GM19395 (cell line): ENCODE measurements at regions not wholly inside any gene's neighbourhood (a gene's known extent, or its start where the extent isn't known, plus 50 kb on each side); places are given as distances from the start of the nearest gene placed in this dataset.
"Not testable (repeated sequence)": the region's sequence is repeated elsewhere in the genome, so short reads cannot be mapped to it uniquely, and the experiment has no call there.

Experiments used
- ATAC-seq: cut with Tn5 transposase; IDR thresholded peaks from one replicate; pipeline ENCODE4 v1.9.1; 2021; ENCODE audit warnings: mild to moderate bottlenecking, moderate library complexity; ENCODE audit not compliant: unreplicated experiment

GRCh38 chr6:112846681-112847080 is 499.6 kb downstream of the RFPL4B start:
- ATAC-seq = no peak

DNA sequence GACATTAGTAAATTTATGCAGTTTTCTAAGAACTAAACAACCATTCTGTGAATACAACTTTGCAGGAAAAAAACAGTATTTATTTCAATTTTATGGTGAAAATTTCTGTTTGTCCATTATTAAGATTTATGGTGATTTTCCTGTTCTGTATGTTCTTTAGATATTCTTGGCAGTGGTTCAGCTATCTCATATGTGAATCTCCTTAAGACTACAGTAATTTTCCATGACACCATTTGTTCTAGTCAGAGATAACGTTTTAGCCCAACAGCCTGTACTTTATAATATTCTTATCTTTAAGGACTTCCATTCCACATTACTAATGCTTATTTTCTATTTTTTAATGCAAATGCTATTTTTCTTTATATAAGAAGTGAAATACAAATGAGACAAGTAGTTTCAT is 504.0 kb downstream of the RFPL4B start:
- ATAC-seq = no peak

- no peak for ATAC-seq
These were observed 506.0 kb downstream of the RFPL4B start for GRCh38 chr6:112853162-112853561.

GRCh38 chr6:112863753-112864152 is 516.6 kb downstream of the RFPL4B start:
- no peak for ATAC-seq

DNA sequence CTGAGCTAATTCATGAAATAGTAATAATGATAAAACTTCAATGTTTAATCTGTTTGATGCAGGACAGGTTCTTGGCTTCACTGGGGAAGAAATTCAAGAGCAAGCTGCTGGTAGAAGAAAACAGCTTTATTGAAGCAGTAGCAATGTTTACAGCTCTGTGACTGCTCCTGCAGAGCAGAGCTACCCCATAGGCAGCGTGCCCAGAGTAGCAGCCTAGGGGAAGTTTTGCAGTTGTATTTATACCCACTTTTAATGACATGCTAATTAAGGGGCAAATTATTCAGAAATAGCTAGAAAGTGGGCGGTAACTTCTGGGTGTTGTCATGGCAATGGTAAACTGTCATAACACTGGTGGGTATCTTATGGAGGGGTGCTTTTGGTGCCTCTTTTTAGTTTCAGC is 518.0 kb downstream of the RFPL4B start:
- ATAC-seq = no peak

GRCh38 chr6:112874881-112875280 is 527.8 kb downstream of the RFPL4B start:
- no peak for ATAC-seq

- no peak for ATAC-seq
These were observed 530.3 kb downstream of the RFPL4B start for GRCh38 chr6:112877134-112878100.

DNA sequence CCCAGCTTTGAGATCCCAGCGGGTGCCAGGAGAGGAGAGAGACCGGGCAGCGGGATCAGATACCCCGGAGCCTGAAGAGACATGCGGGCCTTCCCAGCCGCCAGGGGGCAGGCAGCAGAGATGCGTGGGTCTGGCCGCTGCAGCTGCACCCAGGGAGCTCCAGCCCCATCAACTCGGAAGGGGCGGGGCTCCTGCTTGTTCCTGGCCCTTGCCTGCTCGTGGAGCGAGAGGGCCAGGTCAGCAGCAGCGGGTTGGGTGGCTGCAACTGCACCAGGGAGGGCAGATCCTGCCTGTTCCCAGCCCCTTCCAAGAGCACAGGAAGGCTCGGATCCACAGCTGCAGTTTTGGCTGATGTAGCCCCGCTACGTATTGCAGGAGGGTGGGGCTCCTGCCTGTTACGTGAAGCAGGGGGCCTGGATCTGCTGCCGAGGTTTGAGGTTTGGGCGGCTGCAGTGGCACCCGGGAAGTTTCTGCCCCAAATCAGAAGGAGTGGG is 532.8 kb downstream of the RFPL4B start:
- ATAC-seq = no peak

- ATAC-seq = no peak
These were observed 533.9 kb downstream of the RFPL4B start for GRCh38 chr6:112881027-112881426.

DNA sequence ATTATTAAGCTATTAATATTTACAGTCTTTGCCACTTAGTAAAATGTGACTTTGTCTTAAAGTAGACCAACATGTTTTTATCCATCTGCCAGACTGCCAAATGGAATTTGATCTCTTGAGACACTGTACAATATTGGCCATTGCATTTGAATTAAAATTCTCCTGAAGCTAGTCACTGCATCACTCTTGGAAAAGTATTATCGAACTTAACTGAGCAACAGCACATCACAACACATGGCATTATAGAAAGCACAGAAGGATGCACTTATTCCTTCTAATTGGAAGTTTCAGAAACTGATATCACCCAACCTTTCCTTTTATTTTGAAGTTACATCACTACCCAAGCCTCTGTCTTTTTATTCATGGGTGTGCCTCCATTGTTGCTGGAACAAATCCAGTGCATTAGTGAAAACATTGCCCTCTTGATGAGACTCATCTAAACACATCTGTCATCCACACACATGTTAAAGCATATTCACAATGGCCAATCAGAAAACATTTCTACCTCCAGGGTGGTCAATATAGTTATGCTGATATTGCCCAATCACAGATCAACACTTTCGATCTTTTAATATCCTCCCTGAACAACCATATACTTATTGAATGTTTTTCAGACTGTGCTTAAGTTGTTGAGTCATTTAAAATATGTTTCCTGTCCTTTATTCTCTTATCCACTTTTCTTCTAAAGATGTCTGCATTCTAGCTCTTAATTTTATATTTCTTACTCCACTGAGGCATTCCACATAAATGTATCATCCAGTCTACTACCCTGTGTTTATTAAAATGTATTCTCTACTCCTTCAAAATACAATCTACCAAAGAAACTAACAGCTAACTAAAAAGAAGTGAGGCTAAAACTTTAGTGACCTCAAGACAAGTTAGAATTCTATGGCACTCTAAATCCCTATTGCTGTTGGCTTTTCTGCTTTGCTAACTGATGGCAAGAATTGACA is 535.0 kb downstream of the RFPL4B start:
- ATAC-seq = no peak

DNA sequence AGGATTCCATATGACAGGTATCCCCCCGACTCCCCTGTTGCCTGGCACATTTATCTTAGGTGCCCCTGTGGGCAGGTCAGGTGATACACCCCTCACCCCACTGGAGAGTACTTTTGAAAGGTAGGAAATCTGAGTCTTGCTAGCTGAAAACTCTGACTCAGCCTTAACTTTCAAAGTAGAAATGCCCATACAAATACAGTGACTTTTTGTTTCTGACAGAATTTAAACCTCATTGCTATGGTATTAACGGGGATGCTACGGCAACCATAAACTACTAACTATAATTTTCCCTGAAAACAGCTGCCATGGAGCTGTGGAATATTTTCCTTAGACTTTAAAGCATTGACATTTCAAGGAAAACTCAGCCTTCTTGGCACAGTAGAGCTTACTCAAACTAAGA is 536.0 kb downstream of the RFPL4B start:
- ATAC-seq = no peak

GRCh38 chr6:112886415-112886814 is 539.3 kb downstream of the RFPL4B start:
- no peak for ATAC-seq

DNA sequence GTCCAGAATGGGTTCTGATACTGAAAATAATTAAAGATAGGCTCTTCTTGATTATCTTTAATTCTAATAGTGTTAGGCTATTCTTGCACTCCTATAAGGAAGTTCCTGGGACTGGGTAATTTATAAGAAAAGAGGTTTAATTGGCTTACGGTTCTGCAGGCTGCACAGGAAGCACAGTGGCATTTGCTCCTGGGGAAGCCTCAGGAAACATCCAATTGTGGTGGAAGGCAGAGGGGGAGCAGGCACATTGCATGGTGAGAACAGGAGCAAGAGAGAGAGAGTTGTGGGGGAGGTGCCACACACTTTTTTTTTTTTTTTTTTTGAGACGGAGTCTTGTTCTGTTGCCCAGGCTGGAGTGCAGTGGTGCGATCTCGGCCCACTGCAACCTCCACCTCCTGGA is 540.3 kb downstream of the RFPL4B start:
- not testable (repeated sequence) for ATAC-seq

- ATAC-seq = no peak
These were observed 552.4 kb downstream of the RFPL4B start for GRCh38 chr6:112899541-112899940.

DNA sequence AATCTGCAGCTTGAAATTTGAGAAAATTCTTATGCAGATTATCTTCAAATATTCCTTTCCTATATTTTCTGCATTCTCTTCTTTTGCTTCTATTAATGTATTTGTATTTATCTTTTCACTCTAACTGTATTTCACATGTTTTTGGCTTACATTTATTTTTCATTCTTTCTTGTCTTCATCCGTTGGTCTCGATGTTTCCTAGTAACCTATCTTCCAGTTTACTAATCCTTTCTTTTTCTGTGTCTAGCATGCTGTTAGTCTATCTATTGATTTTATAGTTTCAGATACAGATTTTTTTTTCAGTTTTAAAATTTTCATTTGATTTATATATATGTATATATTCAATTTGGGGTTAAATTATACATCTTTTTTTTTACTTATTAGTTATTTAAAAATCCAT is 556.2 kb downstream of the RFPL4B start:
- no peak for ATAC-seq

- no peak for ATAC-seq
These were observed 559.6 kb downstream of the RFPL4B start for GRCh38 chr6:112906726-112907125.

DNA sequence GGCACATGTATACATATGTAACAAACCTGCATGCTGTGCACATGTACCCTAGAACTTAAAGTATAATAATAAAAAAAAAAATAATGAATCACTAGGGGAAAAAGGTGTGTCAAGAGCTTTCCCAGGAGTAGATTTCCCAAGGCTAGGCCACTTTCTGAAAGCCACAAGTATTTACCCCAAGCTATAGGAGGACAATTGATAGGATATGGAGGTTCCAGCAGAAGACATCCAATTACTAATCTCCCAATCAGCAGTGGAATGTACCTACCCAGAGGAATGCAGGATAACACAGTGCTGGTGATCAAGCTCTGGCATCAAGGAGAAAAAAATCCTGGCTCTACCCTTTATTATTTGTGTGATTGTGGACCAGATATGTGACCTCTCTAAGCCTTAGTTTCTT is 562.7 kb downstream of the RFPL4B start:
- no peak for ATAC-seq

DNA sequence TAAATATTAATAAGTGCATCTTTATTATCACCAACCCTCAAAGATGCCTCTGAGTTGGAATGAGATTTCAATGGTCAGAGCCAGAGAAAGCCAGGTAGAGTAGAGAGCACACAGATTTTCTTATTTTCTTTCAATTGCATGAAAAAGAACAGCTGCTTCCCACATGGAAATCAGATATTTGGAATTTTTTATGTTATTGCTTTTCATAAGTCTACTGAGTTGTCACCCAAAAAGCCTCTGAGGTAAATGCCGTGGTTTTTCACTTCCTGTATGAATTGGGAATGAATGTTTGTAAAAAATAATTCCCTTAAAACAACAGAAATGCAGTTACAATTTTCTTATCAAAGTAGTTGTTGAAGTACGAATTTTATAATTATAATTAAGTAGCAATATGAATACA is 563.1 kb downstream of the RFPL4B start:
- no peak for ATAC-seq

DNA sequence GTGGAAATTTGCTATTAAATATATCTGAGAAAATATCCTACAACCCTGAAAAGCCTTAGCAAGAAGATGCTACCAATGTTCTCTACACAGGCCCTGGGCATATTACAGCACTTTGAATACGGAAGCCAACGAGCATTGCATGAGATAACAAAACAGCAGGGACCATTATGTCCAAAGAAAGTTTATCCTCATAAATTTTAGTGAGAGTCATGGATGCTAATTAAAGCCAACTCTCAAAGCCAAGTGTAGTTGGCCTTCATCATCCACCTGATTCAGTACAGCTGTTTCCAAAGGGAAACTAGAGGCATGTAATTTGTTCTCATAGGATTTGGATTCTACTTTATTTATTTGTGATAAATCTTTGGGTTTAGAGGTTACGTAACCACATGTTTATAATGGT is 564.8 kb downstream of the RFPL4B start:
- no peak for ATAC-seq

DNA sequence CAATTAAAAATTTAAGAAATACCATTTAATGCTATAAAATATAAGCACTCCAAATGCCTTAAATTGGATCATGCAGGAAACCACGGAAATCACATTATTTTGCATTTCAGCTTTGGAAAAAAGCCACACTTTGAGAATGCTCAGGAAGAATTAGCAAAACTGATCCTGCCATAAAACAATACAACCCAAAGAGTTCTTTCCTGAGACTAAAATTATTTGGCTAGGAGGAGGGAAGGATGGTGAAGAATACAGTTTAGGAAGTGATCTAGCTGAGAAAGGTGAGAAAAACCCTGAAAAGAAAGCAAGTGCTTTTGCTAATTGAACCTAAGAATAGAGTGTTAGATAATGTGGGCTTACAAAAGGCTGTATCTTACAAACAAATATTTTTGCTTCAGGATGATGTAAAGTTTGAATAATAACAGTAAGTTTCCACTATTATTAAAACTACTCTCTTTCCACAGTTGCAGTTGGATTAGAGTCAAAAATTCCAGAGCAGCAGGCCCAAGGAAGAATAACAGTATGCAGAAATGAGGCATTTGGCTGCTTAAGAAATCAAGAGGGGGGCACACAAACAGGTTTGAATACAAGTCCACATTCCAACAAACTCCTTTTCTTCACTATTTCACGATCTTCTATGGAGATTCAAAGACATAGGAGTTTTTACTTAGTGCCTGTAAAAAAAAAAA is 565.4 kb downstream of the RFPL4B start:
- ATAC-seq = no peak

- not testable (repeated sequence) for ATAC-seq
These were observed 572.6 kb downstream of the RFPL4B start for GRCh38 chr6:112919744-112920143.
